ENCODE measurements at regions not wholly inside any gene's neighbourhood (a gene's known extent, or its start where the extent isn't known, plus 50 kb on each side); places are given as distances from the start of the nearest gene placed in this dataset.

- TF ChIP-seq, protein P1, sequence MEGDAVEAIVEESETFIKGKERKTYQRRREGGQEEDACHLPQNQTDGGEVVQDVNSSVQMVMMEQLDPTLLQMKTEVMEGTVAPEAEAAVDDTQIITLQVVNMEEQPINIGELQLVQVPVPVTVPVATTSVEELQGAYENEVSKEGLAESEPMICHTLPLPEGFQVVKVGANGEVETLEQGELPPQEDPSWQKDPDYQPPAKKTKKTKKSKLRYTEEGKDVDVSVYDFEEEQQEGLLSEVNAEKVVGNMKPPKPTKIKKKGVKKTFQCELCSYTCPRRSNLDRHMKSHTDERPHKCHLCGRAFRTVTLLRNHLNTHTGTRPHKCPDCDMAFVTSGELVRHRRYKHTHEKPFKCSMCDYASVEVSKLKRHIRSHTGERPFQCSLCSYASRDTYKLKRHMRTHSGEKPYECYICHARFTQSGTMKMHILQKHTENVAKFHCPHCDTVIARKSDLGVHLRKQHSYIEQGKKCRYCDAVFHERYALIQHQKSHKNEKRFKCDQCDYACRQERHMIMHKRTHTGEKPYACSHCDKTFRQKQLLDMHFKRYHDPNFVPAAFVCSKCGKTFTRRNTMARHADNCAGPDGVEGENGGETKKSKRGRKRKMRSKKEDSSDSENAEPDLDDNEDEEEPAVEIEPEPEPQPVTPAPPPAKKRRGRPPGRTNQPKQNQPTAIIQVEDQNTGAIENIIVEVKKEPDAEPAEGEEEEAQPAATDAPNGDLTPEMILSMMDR (IDR thresholded peaks at IDR 0.05): no peak
- TF ChIP-seq POLR2A (IDR thresholded peaks at IDR 0.05): no peak
Observed at GRCh38 chr3:34218706-34219385, 420.4 kb downstream of the PDCD6IP start.
